ENCODE measurements at regions not wholly inside any gene's neighbourhood (a gene's known extent, or its start where the extent isn't known, plus 50 kb on each side); places are given as distances from the start of the nearest gene placed in this dataset.

GRCh38 chr2:62643100-62643471 is 62.4 kb upstream of the EHBP1 start:
- Histone ChIP-seq H4K20me1 (ENCODE audit: control insufficient read depth, insufficient read depth) (no peaks in the 10 kb centered on the region), H3K9ac (ENCODE audit: control insufficient read depth, insufficient read depth, low read length) (no peak overlapping the region), H3K4me3 (no peak overlapping the region), H3K27me3 (replicated peaks in 1 of 2; ENCODE audit: control insufficient read depth in 2 of 2, insufficient read depth in 2 of 2, low read length in 1 of 2) (no peaks in the 10 kb centered on the region; a peak in 1 of 4 replicates), H3K79me2 (ENCODE audit: control insufficient read depth, insufficient read depth, low read length) (no peaks in the 10 kb centered on the region), H3K4me2 (ENCODE audit: control insufficient read depth, insufficient read depth) (no peak overlapping the region), H3K9me3 (replicated peaks; ENCODE audit: control insufficient read depth, insufficient read depth, low read length) (no peaks in the 10 kb centered on the region), H3K4me1 (ENCODE audit: control insufficient read depth, insufficient read depth, low read length) (no peaks in the 10 kb centered on the region), H3K36me3 (ENCODE audit: control insufficient read depth in 2 of 2, insufficient read depth in 2 of 2, low read length in 1 of 2) (no peaks in the 10 kb centered on the region), H2AFZ (ENCODE audit: control insufficient read depth, low read depth, low read length) (no peak overlapping the region), H3K27ac (ENCODE audit: control insufficient read depth, insufficient read depth) (no peak overlapping the region)
- no TSS peak for BruUV-seq (replicated peaks)
- DNase-seq (ENCODE audit: low read depth, low spot score) (no peak), FAIRE-seq (no peak), ATAC-seq (no peak)
- CTCF ChIA-PET: interaction anchor here (0.8 kb wide), 1 partner anchor 186 kb away, joined by 4 read pairs; no protein-coding TSS in a partner anchor
- TF ChIP-seq BCL3 (IDR thresholded peaks at IDR 0.05; ENCODE audit: borderline replicate concordance, insufficient read depth, low read depth, low read length, poor library complexity, severe bottlenecking) (no peak), RB1 (IDR thresholded peaks at IDR 0.05; ENCODE audit: borderline replicate concordance) (no peak), RFX5 (IDR thresholded peaks at IDR 0.05; ENCODE audit: low read depth, low read length) (no peak), SREBF2 (IDR thresholded peaks at IDR 0.05; ENCODE audit: low read length) (no peak), TCF12 (IDR thresholded peaks at IDR 0.05; ENCODE audit: low read depth, low read length) (no peak), ZNF207 (IDR thresholded peaks at IDR 0.05; ENCODE audit: borderline replicate concordance) (no peak)
- RAD21 ChIA-PET (ENCODE audit: unreplicated experiment): no interaction called here
- POLR2A ChIA-PET: no interaction called here
- SMC1A ChIA-PET (ENCODE audit: uncharacterized antibody, unreplicated experiment): interaction anchor here (1.2 to 1.5 kb wide), 2 partner anchors 12 to 24 kb away, joined by 3 to 4 read pairs; no protein-coding TSS in a partner anchor
- intact Hi-C loops (cut with micrococcal nuclease; ENCODE audit: unreplicated experiment) (no loop called here), in situ Hi-C loops (cut with MboI) (no loop called here)
- WGBS (ENCODE audit: insufficient coverage, insufficient replicate concordance, low lambda C conversion rate, missing lambda C conversion rate): 26% methylated on average over 4 of the region's 4 CpGs

All from GM12878 (cell line).